GM21717 (cell line): ENCODE measurements at regions not wholly inside any gene's neighbourhood (a gene's known extent, or its start where the extent isn't known, plus 50 kb on each side); places are given as distances from the start of the nearest gene placed in this dataset.
"Not testable (repeated sequence)": the region's sequence is repeated elsewhere in the genome, so short reads cannot be mapped to it uniquely, and the experiment has no call there.

Experiments
- ATAC-seq: cut with Tn5 transposase; IDR thresholded peaks from one replicate; pipeline ENCODE4 v1.9.1; 2021; ENCODE audit warnings: mild to moderate bottlenecking, moderate library complexity; ENCODE audit not compliant: unreplicated experiment

DNA sequence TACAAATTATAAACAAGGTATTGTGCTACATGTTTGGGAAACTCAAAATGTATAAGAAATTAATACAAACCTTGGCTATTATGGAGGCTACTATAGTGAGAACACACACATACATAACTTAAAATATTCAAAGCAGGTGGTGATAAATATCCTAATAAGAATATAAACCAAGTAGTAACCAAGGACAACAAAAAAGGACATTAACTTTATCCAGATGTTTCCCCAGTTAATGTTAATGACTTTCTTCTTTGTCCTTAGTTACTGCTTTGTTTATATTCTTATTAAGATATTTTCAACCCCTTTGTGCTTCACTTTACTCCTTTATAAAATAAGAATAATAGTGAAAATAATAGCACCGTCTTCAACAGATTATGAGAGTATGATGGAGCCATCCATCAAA is 241.6 kb downstream of the CALCRL start:
- ATAC-seq: no peak

GRCh38 chr2:187206071-187206470 is 242.0 kb downstream of the CALCRL start:
- no peak for ATAC-seq

DNA sequence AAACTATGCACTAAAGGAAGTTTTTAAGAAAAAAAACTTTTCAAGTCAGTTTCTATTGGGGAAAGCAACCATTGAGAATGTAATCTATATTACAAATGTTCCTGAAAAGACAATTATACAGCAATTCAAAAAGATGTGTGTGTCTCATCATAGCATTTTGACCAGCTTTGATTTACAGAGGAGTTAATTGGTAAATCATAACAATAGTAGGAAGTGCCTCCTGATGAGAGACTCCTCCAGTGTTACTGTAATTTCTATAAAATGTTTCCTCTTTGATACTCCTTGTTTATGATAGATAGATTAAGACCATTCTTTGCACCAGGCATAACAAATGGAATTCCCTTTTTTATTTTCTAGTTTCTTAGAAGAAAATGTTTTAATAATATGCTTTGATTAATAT is 249.9 kb downstream of the CALCRL start:
- ATAC-seq: no peak

GRCh38 chr2:187194049-187194448 is 254.0 kb downstream of the CALCRL start:
- no peak for ATAC-seq

DNA sequence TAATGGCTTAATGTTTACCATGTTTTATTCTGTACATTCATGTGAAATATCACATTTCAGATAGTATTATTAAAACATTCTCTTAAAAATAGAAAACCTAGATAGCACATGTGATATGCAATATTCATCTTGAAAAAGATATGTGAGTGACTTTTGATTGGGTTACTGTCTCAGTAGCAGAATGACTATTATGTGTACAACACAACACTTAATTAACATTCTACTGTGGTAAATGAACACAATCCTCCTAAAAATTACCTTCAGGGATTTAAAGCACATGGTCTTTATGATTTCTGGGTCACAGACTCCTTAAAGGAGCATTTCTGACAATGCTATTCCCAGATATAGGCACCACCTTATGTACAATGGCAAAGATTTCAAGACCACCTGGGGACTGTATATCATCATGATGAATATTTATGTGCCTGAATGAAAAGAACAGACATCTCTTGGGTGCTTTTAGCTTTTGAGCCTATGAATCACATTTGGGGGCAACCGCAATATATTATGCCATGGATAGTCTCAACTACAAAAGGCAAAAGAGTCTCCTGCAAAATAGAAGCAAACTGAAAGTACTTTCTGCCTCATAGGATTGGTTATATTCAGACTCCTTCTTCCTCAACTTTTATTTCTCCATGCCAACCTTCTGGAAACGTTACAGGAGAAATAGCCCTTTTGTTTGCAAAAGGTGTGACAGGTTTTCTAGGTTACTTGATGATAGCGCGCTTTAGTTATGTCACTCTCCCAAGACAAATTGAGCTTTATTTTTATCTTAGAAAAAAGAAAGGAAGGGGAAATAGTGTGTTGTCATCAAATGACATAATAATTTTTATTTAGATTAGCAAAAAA is 259.0 kb downstream of the CALCRL start:
- ATAC-seq: no peak

DNA sequence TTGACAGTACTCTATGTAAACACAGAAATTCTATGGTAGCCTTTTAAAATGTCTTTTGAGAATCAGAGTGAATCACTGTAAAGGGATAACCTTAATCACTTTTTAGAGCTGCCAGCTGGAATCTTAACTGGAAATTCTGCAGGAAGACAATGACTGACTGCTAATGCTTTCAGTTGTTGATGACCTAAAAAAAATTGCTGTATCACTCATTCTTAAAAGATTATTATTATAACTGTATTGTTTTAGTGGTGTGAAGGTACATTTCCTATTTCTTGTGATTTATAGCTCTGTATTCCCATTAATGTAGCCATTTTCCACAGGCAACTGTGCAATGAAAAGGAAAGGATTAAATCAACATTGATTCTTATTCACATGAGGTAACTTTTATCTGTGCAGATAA is 260.5 kb downstream of the CALCRL start:
- ATAC-seq: no peak

- ATAC-seq: no peak
These were observed 267.5 kb downstream of the CALCRL start for GRCh38 chr2:187180529-187180928.

DNA sequence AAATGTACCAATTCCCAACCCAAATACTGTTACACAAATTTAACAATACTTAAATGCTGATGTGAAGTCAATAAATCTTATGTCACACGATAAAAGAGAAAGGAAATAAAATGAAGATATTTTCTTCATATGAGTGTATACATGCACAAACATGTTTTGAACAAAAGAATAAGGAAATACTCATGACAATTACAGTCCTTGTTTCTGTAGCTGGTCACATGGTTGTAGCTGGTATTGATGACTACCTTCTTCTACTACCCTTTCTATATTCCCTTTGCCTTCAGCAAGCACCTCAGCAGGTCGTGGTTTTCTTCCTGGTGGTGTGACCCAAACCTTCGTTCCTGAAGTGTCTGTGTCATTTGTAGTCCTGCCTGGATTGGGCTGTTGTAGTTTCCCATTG is 269.2 kb downstream of the CALCRL start:
- not testable (repeated sequence) for ATAC-seq

DNA sequence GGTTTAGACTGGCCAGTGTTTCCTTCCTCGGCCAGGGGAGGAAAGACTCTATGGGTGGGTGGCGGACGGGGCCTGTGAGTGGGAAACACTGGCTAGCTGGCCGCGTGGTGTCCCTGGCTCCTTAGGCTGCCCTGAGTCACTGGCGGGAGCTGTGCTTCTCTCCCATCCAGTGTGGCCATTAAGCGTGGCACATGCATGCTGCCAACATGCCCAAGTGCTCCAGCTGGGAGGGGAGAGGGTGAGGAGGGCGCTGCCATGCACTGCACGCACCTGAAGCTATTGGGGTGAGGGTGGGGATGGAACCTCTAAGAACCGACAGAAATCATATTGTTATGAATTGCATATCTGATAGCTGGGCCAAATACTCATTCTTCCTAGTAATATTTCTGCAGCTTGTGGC is 270.8 kb downstream of the CALCRL start:
- ATAC-seq: no peak

DNA sequence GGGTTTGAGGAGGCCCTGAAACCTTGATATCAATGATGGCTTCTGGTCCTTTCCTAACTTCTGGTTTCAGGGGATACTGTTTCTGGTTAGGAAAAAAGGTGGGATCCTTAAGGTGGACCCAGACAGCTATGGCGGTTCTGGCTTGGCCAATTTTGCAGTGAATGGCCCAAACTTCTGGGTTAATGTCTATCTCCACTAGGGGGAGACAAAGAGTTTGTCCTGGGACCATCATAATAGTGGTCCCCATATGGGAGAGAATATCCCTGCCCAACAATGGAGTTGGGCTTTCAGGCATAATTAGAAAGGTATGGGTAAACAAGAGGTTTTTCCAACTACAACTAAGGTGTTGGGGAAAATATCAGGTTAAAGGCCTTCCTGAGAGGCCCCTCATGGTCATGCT is 273.5 kb downstream of the CALCRL start:
- no peak for ATAC-seq

GRCh38 chr2:187171318-187171717 is 276.7 kb downstream of the CALCRL start:
- ATAC-seq: no peak

DNA sequence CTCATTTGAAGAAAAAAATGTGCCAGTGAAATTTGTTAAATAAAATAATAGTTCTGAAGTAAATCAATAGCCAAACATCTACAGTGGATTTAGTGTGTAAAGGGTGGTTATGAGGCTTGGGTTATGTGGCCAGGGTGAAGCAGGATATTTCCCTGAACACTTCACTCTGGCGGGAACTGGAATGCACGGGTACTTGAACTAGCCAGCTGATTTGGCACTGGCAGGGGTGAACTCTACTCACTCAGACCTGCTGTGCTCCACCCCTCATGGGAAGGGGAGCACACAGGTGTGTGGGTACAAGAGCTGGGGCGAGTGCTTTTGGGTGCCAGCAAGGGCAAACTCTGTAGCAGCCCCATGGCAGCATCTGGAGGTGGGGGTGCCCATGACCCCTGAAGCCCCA is 278.2 kb downstream of the CALCRL start:
- ATAC-seq: no peak

GRCh38 chr2:187168720-187169713 is 279.0 kb downstream of the CALCRL start:
- peak; percentile 71 for ATAC-seq

DNA sequence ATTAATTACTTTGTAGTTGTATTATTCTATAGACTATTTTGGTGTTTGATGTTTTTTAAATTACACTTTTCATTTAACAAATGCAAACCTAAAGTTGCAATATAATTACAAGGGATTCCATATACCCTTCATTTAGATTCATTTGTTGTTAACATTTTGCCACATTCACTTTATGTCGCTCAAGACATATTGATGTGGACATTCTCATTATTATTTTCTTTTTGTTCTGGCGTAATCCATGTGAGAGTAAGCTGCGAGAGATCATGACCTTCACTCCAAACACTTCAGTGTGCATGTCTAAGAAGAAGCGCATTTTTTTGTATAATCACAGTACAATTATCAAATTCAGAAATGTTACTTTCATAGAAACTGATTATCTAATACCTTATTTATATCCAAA is 280.6 kb downstream of the CALCRL start:
- no peak for ATAC-seq

DNA sequence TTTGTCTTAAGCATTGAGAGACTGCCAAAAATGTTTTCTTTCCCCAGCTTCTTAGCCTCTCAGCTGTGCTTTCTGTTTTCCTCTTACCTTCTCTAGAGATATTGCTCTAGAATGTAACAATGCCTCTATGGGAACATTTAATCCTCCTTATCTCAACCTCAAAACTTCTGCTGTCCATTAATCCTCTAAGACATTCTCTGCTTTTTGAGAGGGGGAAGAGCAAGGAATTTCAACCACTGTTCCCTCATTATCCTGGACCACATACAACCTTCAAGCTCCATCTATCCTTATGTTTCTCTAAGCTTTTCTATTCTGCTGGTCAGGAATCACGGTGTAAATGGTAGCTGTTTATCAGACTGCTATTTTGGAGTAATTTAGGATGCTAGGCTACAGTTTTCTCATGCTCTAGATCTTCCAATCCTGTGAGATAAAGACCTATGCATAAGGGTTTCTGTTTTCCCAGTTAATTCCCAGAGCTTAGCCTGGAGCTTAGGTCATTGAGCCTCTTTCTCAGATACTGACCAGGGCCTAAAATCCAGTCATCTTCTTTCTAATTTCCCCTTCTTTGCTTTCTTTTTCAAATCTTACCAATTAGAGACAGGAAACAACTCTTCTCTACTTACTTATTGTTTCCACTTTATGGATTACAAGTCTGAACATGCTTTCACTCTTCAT is 282.0 kb downstream of the CALCRL start:
- ATAC-seq: no peak

GRCh38 chr2:187158452-187158851 is 289.6 kb downstream of the CALCRL start:
- ATAC-seq: no peak

DNA sequence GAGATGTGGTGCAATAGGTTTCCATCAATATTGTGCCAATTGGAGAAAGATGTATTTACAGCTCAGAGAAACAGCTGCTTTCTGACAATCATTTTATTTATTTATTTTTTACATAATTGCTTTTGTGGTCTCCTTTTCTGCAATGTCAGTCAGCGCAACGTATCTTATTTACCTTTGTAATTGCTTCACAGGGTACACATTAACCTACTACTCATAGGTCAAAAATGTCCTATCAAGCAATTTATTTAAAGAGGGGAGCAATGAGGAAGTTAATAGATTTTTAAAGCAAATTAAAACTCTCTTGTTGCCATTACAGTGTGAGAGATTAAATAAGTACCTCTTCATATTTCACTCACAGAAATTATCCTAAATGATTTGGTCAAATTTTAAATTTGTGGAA is 291.0 kb downstream of the CALCRL start:
- ATAC-seq: no peak

DNA sequence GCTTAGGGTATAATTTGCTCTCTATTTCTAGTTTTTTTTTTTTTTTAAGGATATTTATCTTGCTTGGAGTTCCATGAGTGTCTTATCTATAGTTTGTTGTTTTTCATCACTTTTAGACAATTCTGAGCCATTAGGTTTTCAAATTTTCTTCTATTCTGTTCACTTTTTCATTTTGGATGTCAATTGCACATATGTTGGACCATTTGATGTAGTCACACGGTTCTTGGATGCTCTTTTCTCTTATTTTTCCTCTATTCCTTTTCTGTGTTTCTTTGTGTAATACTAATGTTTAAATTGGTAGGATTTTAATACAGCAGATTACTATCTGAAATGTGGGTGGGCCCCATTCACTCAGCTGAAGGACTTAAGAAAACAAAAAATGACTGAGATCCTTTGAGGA is 292.6 kb downstream of the CALCRL start:
- ATAC-seq: no peak

- ATAC-seq: no peak
These were observed 297.4 kb downstream of the CALCRL start for GRCh38 chr2:187150670-187151069.

GRCh38 chr2:187148059-187148714 is 299.2 kb upstream of the ZSWIM2 start:
- no peak for ATAC-seq

DNA sequence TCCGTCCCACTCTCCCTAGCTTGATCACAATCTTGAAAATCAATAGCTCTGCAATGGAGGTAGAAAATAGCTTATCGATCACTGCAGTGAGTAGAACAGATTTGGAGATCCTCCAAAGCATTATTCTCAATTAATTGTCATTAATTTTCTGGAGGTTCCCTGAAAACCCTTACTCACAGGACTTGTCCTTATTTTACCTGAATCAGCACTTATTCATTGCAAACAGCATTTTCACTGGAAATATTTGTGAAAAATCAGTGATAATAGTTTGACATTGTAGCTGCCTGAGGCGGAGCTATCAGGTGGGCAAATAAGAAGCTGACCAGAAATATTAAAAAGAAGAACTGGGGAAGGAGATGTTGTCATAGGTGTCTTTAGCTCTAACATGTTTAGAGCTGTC is 294.6 kb upstream of the ZSWIM2 start:
- no peak for ATAC-seq
